Fibroblast of lung (primary cell): ENCODE measurements at regions not wholly inside any gene's neighbourhood (a gene's known extent, or its start where the extent isn't known, plus 50 kb on each side); places are given as distances from the start of the nearest gene placed in this dataset.

ENCODE experiments used
- CTCF ChIP-seq, 2 donors: IDR thresholded peaks in 1 of 2; conservative IDR thresholded peaks in 1 of 2; 1 replicate in 1 of 2; 2 replicates in 1 of 2; pipeline ENCODE4 v1.5.1; 2011 to 2012; ENCODE audit warnings: low read length in 2 of 2, control low read depth in 1 of 2, inconsistent platforms in 1 of 2, low read depth in 1 of 2, mild to moderate bottlenecking in 1 of 2
- EZH2 ChIP-seq: IDR thresholded peaks from 2 replicates; pipeline ENCODE4 v1.5.1; 2012; ENCODE audit warnings: low read length, control low read depth, mild to moderate bottlenecking; ENCODE audit errors: missing control alignments

DNA sequence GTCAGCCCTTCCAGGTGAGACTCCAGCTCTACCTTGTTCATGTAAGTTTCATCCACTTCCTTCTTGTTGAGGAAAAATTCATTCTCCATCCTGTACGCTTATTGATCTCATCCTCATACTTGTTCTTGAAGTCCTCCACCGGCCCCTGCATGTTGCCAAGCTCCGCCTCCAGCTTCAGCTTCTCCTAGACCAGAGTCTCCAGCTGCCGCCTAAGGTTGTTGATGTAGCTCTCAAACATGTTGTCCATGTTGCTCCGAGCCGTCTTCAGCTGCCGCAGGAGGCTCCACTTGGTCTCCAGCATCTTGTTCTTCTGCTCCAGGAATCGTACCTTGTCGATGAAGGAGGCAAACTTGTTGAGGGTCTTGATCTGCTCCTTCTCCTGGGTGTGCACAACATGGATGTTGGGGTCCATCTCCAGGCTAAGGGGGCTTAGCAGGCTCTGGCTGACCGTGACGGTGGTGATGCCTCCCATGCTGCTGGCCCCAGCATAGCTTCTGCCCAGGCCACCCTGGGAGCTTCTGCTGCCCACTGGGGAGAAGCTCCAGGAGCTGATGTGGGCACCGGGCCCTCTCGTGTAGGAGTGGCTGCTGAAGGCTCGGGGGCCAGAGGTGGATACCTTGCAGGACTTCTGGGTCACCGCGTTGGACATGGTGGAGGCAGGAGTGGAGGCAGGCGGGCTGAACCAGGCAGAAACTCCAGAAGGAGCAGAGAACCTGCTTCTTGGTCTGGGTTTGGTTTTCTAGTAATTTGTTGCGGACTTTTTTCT lies 422.6 kb upstream of the ARPP21 start:
- no peak for TF ChIP-seq EZH2
- no peak for TF ChIP-seq CTCF (conservative IDR thresholded peaks at IDR 0.05 in 1 of 2, IDR thresholded peaks at IDR 0.05 in 1 of 2; ENCODE audit: low read depth in 1 of 2, low read length in 2 of 2)
